ENCODE measurements at regions not wholly inside any gene's neighbourhood (a gene's known extent, or its start where the extent isn't known, plus 50 kb on each side); places are given as distances from the start of the nearest gene placed in this dataset.
"Not testable (repeated sequence)": the region's sequence is repeated elsewhere in the genome, so short reads cannot be mapped to it uniquely, and the experiment has no call there.

DNA sequence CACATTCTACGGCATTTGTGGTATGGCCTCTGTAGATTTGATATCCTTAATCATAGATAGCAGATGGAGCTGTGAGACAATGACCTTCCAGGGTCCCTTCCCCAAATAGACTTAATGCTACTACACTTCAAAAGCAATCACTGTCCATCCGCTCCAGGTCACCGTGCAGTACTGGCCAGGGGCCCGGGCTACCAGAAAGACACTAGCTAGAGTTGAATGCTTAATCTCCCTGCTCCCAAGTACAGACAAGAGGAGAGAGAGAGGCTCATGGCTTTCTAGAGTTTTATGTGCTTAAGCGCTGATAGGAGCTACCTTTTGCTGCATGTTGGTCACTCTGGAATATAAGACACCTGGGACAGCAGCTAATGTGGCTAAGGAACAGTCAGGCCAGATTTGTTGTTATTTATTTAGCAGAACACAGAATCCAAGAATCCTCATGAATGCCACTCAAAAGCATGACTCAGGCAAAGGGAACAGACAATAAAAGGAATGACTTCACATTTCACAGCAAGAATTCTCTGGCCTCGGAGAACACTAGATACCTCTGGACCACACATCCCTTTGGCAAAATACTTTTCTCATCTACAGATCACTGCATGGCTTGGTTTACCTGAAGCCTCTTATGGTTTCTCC, 165.0 kb downstream of the LACC1 start:
- no peaks in the 10 kb centered on the region for H3K9me3 ChIP-seq
- H3K36me3 ChIP-seq (replicated peaks), result no peaks in the 10 kb centered on the region
- H3K27me3 ChIP-seq (ENCODE audit: low read depth), result peaks cover 41% of the 10 kb centered on the region
- H3K4me3 ChIP-seq, result no peak overlapping the region
- in situ Hi-C loops (cut with MboI; ENCODE audit: low sequenced_read_pairs), result no loop called here
- H3K4me1 ChIP-seq, result no peaks in the 10 kb centered on the region
- no peak for DNase-seq (ENCODE audit: low spot score in 2 of 2)

DNA sequence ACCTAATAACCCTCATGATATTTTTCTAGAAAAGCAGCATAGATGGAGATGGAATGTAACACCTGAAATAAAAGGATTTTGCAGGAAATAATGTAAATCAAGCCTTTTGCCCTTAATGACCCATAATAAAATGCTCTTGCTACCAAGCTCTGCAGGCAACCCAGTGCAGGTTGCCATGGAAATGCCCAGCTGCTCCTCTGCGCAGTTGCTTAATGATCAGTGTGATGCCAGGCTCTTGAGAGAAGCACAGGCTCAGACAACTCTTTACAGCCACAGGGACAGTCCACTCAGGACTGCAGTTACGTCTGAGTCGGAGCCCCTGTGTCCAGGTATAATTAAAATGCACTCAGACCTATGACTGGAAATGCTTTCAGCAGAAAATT, 165.5 kb downstream of the LACC1 start:
- H3K9me3 ChIP-seq, result no peaks in the 10 kb centered on the region
- no peak for DNase-seq (ENCODE audit: low spot score in 2 of 2)
- H3K36me3 ChIP-seq (replicated peaks), result no peaks in the 10 kb centered on the region
- peaks cover 43% of the 10 kb centered on the region for H3K27me3 ChIP-seq (ENCODE audit: low read depth)
- H3K4me1 ChIP-seq, result no peaks in the 10 kb centered on the region
- H3K4me3 ChIP-seq, result no peak overlapping the region
- in situ Hi-C loops (cut with MboI; ENCODE audit: low sequenced_read_pairs), result no loop called here

DNA sequence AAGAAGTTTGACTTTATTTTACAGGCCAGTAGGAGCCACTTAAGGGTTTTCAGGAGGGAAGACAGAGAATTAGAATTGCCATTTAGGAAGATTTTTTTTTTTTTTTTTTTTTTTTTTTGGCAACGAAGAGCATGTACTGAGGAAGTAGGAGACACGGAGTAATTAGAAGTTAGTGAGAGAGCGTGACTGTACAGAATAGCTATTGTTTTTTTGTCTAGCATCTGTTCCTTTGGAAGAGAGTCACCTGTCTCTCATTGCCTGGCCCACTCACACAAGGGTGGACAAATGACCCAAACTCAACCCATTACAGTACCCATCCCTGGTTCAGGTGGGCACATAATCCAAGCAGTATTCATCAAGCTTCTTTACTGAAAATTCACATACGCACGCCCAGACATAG, 166.7 kb downstream of the LACC1 start:
- DNase-seq (ENCODE audit: low spot score in 2 of 2), result no peak
- H3K27me3 ChIP-seq (ENCODE audit: low read depth), result peaks cover 43% of the 10 kb centered on the region
- no peak overlapping the region for H3K4me3 ChIP-seq
- in situ Hi-C loops (cut with MboI; ENCODE audit: low sequenced_read_pairs), result no loop called here
- H3K36me3 ChIP-seq (replicated peaks), result no peaks in the 10 kb centered on the region
- no peaks in the 10 kb centered on the region for H3K4me1 ChIP-seq
- H3K9me3 ChIP-seq, result no peaks in the 10 kb centered on the region

DNA sequence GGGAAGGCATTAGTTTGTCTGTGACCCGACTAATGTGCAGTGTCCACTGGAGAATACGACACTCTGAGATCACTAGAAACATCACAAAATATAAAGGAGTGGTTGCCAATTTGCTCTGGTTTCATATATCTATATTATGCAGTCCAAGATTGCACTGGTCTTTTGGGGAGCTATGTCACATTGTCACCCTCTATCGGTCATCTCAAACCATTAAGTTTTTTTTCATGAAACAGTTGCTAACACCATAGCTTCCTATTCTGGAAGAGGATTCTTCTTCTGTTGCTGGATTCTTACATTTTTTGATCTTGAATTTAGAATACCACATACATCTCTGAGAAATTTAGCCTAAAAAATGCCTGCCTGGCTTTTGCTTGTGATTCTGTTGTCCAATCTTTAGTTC, 168.6 kb downstream of the LACC1 start:
- Histone ChIP-seq H3K4me3 (no peak overlapping the region), H3K4me1 (peaks cover 3% of the 10 kb centered on the region), H3K27me3 (ENCODE audit: low read depth) (peaks cover 43% of the 10 kb centered on the region), H3K36me3 (replicated peaks) (no peaks in the 10 kb centered on the region), H3K9me3 (no peaks in the 10 kb centered on the region)
- DNase-seq (ENCODE audit: low spot score in 2 of 2), result no peak
- in situ Hi-C loops (cut with MboI; ENCODE audit: low sequenced_read_pairs), result no loop called here

DNA sequence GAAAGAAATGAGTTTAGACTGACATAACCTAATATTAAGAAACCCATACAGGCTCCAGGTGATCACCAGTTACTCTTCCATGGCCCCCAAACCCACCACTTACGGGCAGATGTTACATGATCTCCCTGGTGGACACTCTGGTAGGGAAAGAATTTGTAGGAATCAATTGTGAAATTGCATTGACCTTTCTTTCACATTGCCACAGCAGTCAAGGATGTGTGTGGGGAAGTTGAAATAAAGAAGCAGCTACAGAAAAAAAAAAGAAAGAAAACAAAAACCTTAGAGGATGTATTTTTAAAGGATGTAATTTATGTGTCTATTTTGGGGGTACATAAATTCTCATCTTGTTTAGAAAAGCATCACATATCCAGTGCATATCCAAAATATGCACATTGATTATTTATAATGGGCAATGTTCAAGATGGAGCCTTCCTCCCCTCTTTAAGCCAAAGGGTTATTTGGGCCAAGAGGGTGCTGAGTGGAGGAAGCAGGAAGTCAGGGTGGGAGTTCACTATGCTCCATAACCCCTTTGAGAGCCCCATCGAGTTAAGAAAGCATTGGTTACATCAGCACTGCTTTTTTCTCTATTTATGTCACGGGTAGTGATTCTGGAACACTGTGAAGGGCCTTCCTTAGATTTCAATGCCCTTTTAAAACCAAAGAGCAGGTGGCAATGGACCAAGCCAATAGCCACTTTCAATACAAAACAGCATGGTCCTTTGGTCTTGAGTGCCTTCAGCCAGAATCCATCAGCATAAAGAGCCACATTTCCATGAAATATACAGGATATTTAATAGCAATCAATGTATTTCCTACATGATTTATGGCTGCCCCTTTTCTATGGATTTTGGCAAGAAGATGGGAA, 169.6 kb downstream of the LACC1 start:
- H3K9me3 ChIP-seq, result no peaks in the 10 kb centered on the region
- DNase-seq (ENCODE audit: low spot score in 2 of 2), result no peak
- no peak overlapping the region for H3K4me3 ChIP-seq
- in situ Hi-C loops (cut with MboI; ENCODE audit: low sequenced_read_pairs), result no loop called here
- H3K36me3 ChIP-seq (replicated peaks), result no peaks in the 10 kb centered on the region
- H3K4me1 ChIP-seq, result peaks cover 3% of the 10 kb centered on the region
- H3K27me3 ChIP-seq (ENCODE audit: low read depth), result peaks cover 43% of the 10 kb centered on the region

DNA sequence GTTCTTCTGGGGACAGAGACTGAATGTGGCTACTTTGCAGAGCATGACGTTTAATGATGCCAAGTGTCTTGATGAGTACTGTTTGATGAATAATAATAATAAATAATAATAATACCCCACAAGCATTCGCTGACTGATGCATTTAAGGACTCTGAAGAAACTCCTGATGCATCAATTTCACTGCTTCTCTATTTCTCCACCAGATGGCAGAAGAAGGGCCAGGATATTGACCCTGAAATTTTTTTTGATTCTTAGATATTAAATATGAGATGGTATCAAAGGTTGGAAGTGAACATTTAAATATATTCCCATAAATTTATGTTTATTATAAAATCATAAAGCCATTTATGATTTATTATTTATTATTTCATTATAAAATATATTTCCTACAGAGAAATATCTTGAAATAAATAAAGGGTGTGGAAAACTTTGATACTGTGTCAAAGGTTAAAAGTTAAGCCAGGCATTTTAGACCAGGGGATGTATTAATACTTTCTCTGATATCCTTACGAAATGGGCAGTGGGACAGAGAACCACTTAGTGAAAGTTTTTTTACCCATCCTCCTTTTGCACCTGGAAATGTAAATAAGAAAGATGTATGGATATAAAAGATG, 170.9 kb downstream of the LACC1 start:
- Histone ChIP-seq H3K9me3 (no peaks in the 10 kb centered on the region), H3K36me3 (replicated peaks) (no peaks in the 10 kb centered on the region), H3K27me3 (ENCODE audit: low read depth) (peaks cover 35% of the 10 kb centered on the region), H3K4me1 (peaks cover 4% of the 10 kb centered on the region), H3K4me3 (no peak overlapping the region)
- peak in 1 of 2 experiments; percentile 28 for DNase-seq (ENCODE audit: low spot score in 2 of 2)
- in situ Hi-C loops (cut with MboI; ENCODE audit: low sequenced_read_pairs), result loop anchor here (25.0 kb wide), 1 partner anchor 387 kb away; no protein-coding TSS in a partner anchor

DNA sequence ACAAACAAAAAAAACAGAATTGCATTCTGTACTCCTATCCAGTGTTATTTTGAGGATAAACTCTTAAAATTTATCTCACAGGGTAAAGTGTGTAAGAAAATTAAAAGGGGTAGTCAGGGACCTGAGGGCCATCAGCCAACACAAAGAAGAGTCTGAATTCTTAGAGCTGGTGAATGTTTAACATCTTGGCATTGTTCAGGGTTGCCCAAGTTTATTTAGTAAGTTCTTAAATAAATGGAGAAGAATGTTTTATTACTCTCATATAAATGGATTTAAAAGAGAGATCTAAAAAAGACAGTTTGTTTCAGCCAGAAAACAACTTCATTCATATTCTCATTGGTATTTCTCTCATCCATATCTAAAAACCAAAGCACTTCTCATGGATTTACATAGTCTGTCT, 171.7 kb downstream of the LACC1 start:
- DNase-seq (ENCODE audit: low spot score in 2 of 2), result no peak
- in situ Hi-C loops (cut with MboI; ENCODE audit: low sequenced_read_pairs), result loop anchor here (25.0 kb wide), 1 partner anchor 386 kb away; no protein-coding TSS in a partner anchor
- H3K4me3 ChIP-seq, result no peak overlapping the region
- H3K36me3 ChIP-seq (replicated peaks), result no peaks in the 10 kb centered on the region
- peaks cover 27% of the 10 kb centered on the region for H3K27me3 ChIP-seq (ENCODE audit: low read depth)
- H3K9me3 ChIP-seq, result no peaks in the 10 kb centered on the region
- peaks cover 6% of the 10 kb centered on the region for H3K4me1 ChIP-seq

DNA sequence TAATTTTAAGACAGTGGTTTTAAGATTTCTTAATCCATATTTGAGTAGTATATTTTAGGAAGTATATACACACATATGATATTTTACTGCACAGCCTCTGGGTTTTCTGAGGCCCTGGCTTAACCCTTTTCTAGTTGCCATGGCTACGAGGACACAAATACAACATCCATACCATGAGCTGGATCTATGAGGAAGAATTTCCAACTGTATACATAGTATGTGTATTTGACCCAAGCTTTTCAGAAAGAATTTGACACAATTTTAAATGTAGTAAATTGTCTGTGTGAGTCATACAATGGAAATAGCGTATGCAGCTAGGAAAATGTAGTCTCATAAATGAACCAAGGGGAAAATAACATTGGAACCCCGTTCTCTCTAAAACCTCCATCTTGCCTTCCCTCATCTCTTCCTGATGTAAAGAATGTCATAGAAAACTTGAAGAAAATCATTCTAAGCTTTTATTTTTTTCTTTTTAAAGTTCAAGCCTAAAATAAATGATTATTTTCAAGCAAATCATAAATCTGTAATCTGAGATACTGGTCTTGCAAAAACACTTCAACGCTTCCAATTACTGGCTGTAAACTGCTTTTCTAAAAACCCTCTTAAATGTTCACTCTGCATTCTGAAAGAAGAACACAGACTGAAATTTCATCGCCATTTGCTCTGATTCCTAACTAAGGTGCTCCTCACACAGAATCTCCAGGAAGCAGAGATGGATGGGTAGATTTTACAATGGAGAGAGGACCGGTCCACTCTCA, 172.4 kb downstream of the LACC1 start:
- no peaks in the 10 kb centered on the region for H3K9me3 ChIP-seq

DNA sequence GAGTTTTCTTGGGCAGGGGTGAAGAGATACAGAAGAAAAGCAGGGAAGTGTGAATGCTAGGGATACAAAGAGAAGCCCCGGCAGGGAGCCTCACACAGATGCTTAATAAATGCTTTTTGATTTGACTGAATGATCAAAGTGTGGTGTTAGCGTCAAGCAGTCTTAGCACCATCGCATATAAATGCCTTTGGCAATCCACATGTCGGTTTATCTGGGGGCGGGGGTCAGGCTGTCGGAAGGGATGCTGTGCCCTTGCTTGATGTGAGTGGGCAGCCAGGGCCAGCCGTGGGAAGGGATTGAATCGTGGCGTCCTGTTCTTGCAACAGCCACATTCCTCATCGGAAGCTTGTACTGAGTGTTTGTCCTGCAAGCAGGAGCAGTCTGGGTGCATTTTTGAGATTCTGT, 173.1 kb downstream of the LACC1 start:
- DNase-seq (ENCODE audit: low spot score in 2 of 2), result no peak
- Histone ChIP-seq H3K4me3 (no peak overlapping the region), H3K27me3 (ENCODE audit: low read depth) (peaks cover 13% of the 10 kb centered on the region), H3K9me3 (no peaks in the 10 kb centered on the region), H3K36me3 (replicated peaks) (no peaks in the 10 kb centered on the region), H3K4me1 (peaks cover 6% of the 10 kb centered on the region)
- in situ Hi-C loops (cut with MboI; ENCODE audit: low sequenced_read_pairs), result loop anchor here (25.0 kb wide), 1 partner anchor 385 kb away; no protein-coding TSS in a partner anchor

More for the DNA sequence above, 172.4 kb downstream of the LACC1 start:
- DNase-seq (ENCODE audit: low spot score in 2 of 2), result peak in 1 of 2 experiments; percentile 15
- Histone ChIP-seq H3K4me3 (no peak overlapping the region), H3K36me3 (replicated peaks) (no peaks in the 10 kb centered on the region), H3K4me1 (peaks cover 6% of the 10 kb centered on the region), H3K27me3 (ENCODE audit: low read depth) (peaks cover 20% of the 10 kb centered on the region)
- in situ Hi-C loops (cut with MboI; ENCODE audit: low sequenced_read_pairs), result loop anchor here (25.0 kb wide), 1 partner anchor 385 kb away; no protein-coding TSS in a partner anchor

DNA sequence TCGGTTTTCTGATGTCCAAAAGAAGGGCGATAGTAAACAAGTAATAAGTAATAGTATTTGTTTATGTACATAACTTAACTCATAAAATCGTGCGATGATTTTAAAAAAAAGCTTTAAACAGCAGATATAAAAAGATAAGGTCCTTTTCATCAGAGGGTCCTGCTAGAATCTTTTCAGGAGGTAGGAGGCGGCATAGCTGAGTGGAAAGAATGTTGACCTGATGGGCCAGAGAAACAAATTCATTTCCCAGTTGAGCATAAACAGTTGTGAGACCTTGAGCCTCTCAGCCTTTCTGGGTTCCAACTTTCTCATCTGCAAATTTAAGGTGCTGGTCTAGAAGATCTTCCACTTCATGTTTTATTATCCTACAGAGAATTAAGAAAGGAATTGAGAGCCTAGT, 173.5 kb downstream of the LACC1 start:
- H3K27me3 ChIP-seq (ENCODE audit: low read depth), result peaks cover 9% of the 10 kb centered on the region

DNA sequence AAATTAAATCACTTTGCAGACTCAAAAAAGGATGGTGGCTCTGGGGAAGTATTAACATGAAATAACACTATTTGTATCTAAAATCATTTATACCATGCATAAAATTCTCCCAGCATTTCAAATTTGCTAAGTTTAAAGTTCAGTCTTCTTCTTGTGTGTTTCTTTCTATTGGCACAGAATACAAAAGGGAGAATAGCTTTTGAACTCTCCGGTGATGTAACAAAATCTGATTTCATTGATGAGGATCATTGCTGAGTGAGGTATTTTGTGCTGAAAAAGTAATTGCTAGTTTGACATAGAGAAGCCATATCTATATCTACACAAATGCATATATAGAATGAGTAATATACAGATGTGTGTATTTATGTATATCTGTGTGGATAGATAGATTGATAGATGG, 174.8 kb downstream of the LACC1 start:
- Histone ChIP-seq H3K36me3 (replicated peaks) (no peaks in the 10 kb centered on the region), H3K4me1 (peaks cover 8% of the 10 kb centered on the region), H3K27me3 (ENCODE audit: low read depth) (peaks cover 3% of the 10 kb centered on the region), H3K9me3 (no peaks in the 10 kb centered on the region), H3K4me3 (no peak overlapping the region)
- in situ Hi-C loops (cut with MboI; ENCODE audit: low sequenced_read_pairs), result loop anchor here (25.0 kb wide), 1 partner anchor 383 kb away; no protein-coding TSS in a partner anchor
- no peak for DNase-seq (ENCODE audit: low spot score in 2 of 2)

More for the DNA sequence above, 173.5 kb downstream of the LACC1 start:
- Histone ChIP-seq H3K4me3 (no peak overlapping the region), H3K9me3 (no peaks in the 10 kb centered on the region), H3K4me1 (peaks cover 6% of the 10 kb centered on the region), H3K36me3 (replicated peaks) (no peaks in the 10 kb centered on the region)
- in situ Hi-C loops (cut with MboI; ENCODE audit: low sequenced_read_pairs), result loop anchor here (25.0 kb wide), 1 partner anchor 384 kb away; no protein-coding TSS in a partner anchor
- DNase-seq (ENCODE audit: low spot score in 2 of 2), result no peak

DNA sequence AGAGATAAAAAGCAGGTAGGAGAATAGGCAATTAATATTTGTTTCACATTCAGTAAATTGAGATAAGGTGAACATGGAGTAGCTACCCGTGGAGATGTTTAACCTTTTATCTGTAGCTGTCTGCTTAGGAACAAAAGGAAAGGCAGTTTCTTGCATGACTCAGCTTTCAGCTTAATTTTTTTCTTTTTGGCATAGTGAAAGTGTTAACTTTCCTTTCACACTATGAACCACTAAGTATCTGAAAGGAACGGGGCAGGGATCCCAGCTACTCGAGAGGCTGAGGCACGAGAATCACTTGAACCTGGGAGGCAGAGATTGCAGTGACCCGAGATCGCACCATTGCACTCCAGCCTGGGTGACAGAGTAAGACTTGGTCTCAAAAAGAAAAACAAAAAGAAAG, 176.0 kb downstream of the LACC1 start:
- not testable (repeated sequence) for H3K4me3 ChIP-seq; H3K27me3 ChIP-seq (ENCODE audit: low read depth); DNase-seq (ENCODE audit: low spot score in 2 of 2); H3K4me1 ChIP-seq; H3K9me3 ChIP-seq; H3K36me3 ChIP-seq (replicated peaks)
- in situ Hi-C loops (cut with MboI; ENCODE audit: low sequenced_read_pairs), result loop anchor here (25.0 kb wide), 1 partner anchor 382 kb away; no protein-coding TSS in a partner anchor

DNA sequence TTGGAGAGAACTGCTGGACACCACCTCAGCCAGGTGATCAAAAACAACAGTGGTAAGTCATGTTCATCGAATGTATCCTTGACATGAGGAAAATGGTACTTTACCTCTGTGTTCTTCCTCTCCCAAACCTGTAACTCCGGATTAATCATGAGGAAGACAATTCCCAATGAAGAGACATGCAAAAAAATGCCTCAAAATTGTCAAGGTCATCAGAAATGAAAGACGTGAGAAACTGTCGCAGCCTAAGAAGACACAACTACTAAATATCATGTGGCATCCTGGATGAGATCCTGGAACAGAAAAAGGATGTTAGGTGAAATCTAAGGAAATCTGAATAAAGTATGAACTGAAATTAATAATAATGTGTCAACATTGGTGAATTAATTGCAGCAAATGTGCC, 178.4 kb downstream of the LACC1 start:
- no peaks in the 10 kb centered on the region for H3K9me3 ChIP-seq
- peaks cover 5% of the 10 kb centered on the region for H3K4me1 ChIP-seq
- in situ Hi-C loops (cut with MboI; ENCODE audit: low sequenced_read_pairs), result loop anchor here (25.0 kb wide), 1 partner anchor 379 kb away; no protein-coding TSS in a partner anchor
- DNase-seq (ENCODE audit: low spot score in 2 of 2), result no peak
- no peaks in the 10 kb centered on the region for H3K27me3 ChIP-seq (ENCODE audit: low read depth)
- no peaks in the 10 kb centered on the region for H3K36me3 ChIP-seq (replicated peaks)
- no peak overlapping the region for H3K4me3 ChIP-seq

All from HAP-1 (cell line).